HEK293 (cell line): ENCODE measurements at regions not wholly inside any gene's neighbourhood (a gene's known extent, or its start where the extent isn't known, plus 50 kb on each side); places are given as distances from the start of the nearest gene placed in this dataset.

ENCODE experiments used
- CTCF ChIA-PET: fragments of 350-600 bp; formaldehyde crosslinking; extraction: SDS; loops from one replicate; lab custom pipeline; 2021; ENCODE audit warnings: antibody characterized with exemption; lab: Yijun Ruan, JAX
- POLR2A ChIA-PET: fragments of 300-600 bp; formaldehyde crosslinking; extraction: SDS; loops from one replicate; lab custom pipeline; 2020; ENCODE audit warnings: antibody characterized with exemption, inconsistent platforms; lab: Yijun Ruan, JAX
- H3K27ac ChIP-seq: fragments of 200-500 bp; sonication (Bioruptor generic); 2 replicates; pipeline ENCODE4 v1.5.1; 2014; ENCODE audit warnings: low read depth, low read length, control low read depth, inconsistent platforms; ENCODE audit errors: extremely low read depth
- H3K36me3 ChIP-seq, 2 experiments: fragments of 200-500 bp in 1 of 2; sonication (Bioruptor generic) in 1 of 2; 1 replicate in 1 of 2; 2 replicates in 1 of 2; pipeline ENCODE4 v1.5.1; 2014 to 2017; ENCODE audit warnings: inconsistent platforms in 2 of 2, low read length in 2 of 2; ENCODE audit not compliant: control insufficient read depth in 2 of 2, insufficient read depth in 1 of 2
- H3K4me1 ChIP-seq: fragments of 200-500 bp; sonication (Bioruptor generic); 2 replicates; pipeline ENCODE4 v1.5.1; 2014; ENCODE audit warnings: mild to moderate bottlenecking, low read length, inconsistent platforms; ENCODE audit not compliant: control insufficient read depth, insufficient read depth
- H3K4me3 ChIP-seq: 2 replicates; pipeline ENCODE4 v1.5.1; 2011; ENCODE audit warnings: low read depth, mild to moderate bottlenecking, control low read depth, low read length, moderate library complexity
- H3K9me3 ChIP-seq: fragments of 200-500 bp; sonication (Bioruptor generic); 2 replicates; pipeline ENCODE4 v1.5.1; 2014; ENCODE audit warnings: low read depth, low read length, inconsistent platforms; ENCODE audit not compliant: control insufficient read depth, insufficient read depth
- ATF2 ChIP-seq: fragments of 450-650 bp; formaldehyde crosslinking; IDR thresholded peaks from 2 replicates; pipeline ENCODE4 v1.5.1; 2016; ENCODE audit warnings: missing biosample characterization, missing genetic modification characterization, low read depth
- IKZF3 ChIP-seq: fragments of 450-650 bp; IDR thresholded peaks from 2 replicates; pipeline ENCODE4 v1.5.0; 2018; ENCODE audit warnings: missing biosample characterization, mild to moderate bottlenecking, missing genetic modification characterization, moderate library complexity
- KLF16 ChIP-seq: fragments of 450-650 bp; formaldehyde crosslinking; IDR thresholded peaks from 2 replicates; pipeline ENCODE4 v1.5.1; 2017; ENCODE audit warnings: missing biosample characterization, missing genetic modification characterization
- SP3 ChIP-seq: fragments of 450-650 bp; formaldehyde crosslinking; IDR thresholded peaks from 2 replicates; pipeline ENCODE4 v1.5.1; 2016; ENCODE audit warnings: missing biosample characterization, missing genetic modification characterization
- ZFHX2 ChIP-seq: fragments of 450-650 bp; formaldehyde crosslinking; conservative IDR thresholded peaks from 2 replicates; pipeline ENCODE4 v1.5.1; 2016; ENCODE audit warnings: missing biosample characterization, missing genetic modification characterization
- ZNF174 ChIP-seq: fragments of 450-650 bp; formaldehyde crosslinking; IDR thresholded peaks from 2 replicates; pipeline ENCODE4 v1.5.0; 2017; ENCODE audit warnings: missing biosample characterization, mild to moderate bottlenecking, missing genetic modification characterization
- ZNF366 ChIP-seq: fragments of 450-650 bp; formaldehyde crosslinking; conservative IDR thresholded peaks from 2 replicates; pipeline ENCODE4 v1.5.1; 2016; ENCODE audit warnings: missing biosample characterization, missing genetic modification characterization
- ZNF426 ChIP-seq: fragments of 450-650 bp; formaldehyde crosslinking; IDR thresholded peaks from 2 replicates; pipeline ENCODE4 v1.5.1; 2017; ENCODE audit warnings: missing biosample characterization, missing genetic modification characterization, mild to moderate bottlenecking, inconsistent platforms, moderate library complexity
- ZNF473 ChIP-seq: fragments of 450-650 bp; formaldehyde crosslinking; IDR thresholded peaks from 2 replicates; pipeline ENCODE4 v1.5.1; 2017; ENCODE audit warnings: missing biosample characterization, missing genetic modification characterization
- ZNF701 ChIP-seq: fragments of 450-650 bp; formaldehyde crosslinking; IDR thresholded peaks from 2 replicates; pipeline ENCODE4 v1.5.1; 2016; ENCODE audit warnings: missing biosample characterization, missing genetic modification characterization
- ZNF707 ChIP-seq: fragments of 450-650 bp; formaldehyde crosslinking; IDR thresholded peaks from 2 replicates; pipeline ENCODE4 v1.5.1; 2016; ENCODE audit warnings: missing biosample characterization, missing genetic modification characterization
- TF ChIP-seq, protein P1 (sequence below): fragments of 450-650 bp; formaldehyde crosslinking; IDR thresholded peaks from 2 replicates; pipeline ENCODE4 v1.5.1; 2016; ENCODE audit warnings: missing biosample characterization, missing genetic modification characterization, borderline replicate concordance
- TF ChIP-seq, protein P2 (sequence below): fragments of 450-650 bp; formaldehyde crosslinking; IDR thresholded peaks from 2 replicates; pipeline ENCODE4 v1.5.1; 2016; ENCODE audit warnings: missing biosample characterization, missing genetic modification characterization

GRCh38 chr10:129163531-129163930 lies 303.5 kb upstream of the MGMT start (continued):
- TF ChIP-seq, protein P1, sequence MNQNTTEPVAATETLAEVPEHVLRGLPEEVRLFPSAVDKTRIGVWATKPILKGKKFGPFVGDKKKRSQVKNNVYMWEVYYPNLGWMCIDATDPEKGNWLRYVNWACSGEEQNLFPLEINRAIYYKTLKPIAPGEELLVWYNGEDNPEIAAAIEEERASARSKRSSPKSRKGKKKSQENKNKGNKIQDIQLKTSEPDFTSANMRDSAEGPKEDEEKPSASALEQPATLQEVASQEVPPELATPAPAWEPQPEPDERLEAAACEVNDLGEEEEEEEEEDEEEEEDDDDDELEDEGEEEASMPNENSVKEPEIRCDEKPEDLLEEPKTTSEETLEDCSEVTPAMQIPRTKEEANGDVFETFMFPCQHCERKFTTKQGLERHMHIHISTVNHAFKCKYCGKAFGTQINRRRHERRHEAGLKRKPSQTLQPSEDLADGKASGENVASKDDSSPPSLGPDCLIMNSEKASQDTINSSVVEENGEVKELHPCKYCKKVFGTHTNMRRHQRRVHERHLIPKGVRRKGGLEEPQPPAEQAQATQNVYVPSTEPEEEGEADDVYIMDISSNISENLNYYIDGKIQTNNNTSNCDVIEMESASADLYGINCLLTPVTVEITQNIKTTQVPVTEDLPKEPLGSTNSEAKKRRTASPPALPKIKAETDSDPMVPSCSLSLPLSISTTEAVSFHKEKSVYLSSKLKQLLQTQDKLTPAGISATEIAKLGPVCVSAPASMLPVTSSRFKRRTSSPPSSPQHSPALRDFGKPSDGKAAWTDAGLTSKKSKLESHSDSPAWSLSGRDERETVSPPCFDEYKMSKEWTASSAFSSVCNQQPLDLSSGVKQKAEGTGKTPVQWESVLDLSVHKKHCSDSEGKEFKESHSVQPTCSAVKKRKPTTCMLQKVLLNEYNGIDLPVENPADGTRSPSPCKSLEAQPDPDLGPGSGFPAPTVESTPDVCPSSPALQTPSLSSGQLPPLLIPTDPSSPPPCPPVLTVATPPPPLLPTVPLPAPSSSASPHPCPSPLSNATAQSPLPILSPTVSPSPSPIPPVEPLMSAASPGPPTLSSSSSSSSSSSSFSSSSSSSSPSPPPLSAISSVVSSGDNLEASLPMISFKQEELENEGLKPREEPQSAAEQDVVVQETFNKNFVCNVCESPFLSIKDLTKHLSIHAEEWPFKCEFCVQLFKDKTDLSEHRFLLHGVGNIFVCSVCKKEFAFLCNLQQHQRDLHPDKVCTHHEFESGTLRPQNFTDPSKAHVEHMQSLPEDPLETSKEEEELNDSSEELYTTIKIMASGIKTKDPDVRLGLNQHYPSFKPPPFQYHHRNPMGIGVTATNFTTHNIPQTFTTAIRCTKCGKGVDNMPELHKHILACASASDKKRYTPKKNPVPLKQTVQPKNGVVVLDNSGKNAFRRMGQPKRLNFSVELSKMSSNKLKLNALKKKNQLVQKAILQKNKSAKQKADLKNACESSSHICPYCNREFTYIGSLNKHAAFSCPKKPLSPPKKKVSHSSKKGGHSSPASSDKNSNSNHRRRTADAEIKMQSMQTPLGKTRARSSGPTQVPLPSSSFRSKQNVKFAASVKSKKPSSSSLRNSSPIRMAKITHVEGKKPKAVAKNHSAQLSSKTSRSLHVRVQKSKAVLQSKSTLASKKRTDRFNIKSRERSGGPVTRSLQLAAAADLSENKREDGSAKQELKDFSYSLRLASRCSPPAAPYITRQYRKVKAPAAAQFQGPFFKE (tag by site-specific recombination): no peak

DNA sequence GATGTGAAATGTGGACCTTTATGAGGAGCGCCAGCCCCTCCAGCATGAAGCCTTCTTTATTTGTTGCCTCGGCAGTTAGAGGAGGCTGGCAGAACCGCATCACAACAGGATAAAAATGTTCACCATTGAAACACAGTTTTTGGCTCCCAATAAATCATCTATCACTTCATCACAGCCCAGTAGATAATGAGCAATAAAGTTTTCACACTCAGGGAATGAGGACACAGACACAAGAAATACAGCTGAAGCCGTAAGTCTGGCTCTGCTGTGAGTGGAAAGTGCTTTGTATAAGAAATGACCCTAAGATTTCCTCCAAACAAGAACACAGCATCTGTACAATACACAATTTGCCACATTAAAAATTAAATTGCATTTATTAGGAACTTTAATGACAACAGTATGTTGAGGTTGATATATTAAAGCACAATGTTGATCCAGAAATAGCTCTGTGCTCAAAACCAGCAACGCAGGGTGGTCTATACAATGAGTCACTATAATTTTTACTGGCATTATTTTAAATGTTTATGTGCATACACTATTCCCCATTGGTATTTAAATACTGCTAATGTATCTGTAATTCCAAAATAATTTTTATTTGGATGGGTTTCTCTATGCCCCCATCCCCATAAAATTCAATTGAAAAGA lies 301.8 kb upstream of the MGMT start:
- Histone ChIP-seq H3K9me3 (no peaks in the 10 kb centered on the region), H3K4me3 (no peak overlapping the region), H3K27ac (no peak overlapping the region), H3K4me1 (no peaks in the 10 kb centered on the region), H3K36me3 (no peaks in the 10 kb centered on the region)
- ChIA-PET CTCF (interaction anchor here (0.6 to 0.8 kb wide), 3 partner anchors 17 to 738 kb away, joined by 3 read pairs; no protein-coding TSS in a partner anchor), POLR2A (no interaction called here)
- TF ChIP-seq ATF2 (tag by site-specific recombination) (no peak), ZNF701 (tag by site-specific recombination) (no peak), ZNF174 (tag by site-specific recombination) (no peak), IKZF3 (tag by site-specific recombination) (no peak), KLF16 (tag by site-specific recombination) (no peak), ZNF473 (tag by site-specific recombination) (no peak), ZFHX2 (tag by site-specific recombination) (no peak), ZNF366 (no peak), SP3 (tag by site-specific recombination) (no peak), ZNF426 (tag by site-specific recombination) (no peak)
- TF ChIP-seq, protein P2, sequence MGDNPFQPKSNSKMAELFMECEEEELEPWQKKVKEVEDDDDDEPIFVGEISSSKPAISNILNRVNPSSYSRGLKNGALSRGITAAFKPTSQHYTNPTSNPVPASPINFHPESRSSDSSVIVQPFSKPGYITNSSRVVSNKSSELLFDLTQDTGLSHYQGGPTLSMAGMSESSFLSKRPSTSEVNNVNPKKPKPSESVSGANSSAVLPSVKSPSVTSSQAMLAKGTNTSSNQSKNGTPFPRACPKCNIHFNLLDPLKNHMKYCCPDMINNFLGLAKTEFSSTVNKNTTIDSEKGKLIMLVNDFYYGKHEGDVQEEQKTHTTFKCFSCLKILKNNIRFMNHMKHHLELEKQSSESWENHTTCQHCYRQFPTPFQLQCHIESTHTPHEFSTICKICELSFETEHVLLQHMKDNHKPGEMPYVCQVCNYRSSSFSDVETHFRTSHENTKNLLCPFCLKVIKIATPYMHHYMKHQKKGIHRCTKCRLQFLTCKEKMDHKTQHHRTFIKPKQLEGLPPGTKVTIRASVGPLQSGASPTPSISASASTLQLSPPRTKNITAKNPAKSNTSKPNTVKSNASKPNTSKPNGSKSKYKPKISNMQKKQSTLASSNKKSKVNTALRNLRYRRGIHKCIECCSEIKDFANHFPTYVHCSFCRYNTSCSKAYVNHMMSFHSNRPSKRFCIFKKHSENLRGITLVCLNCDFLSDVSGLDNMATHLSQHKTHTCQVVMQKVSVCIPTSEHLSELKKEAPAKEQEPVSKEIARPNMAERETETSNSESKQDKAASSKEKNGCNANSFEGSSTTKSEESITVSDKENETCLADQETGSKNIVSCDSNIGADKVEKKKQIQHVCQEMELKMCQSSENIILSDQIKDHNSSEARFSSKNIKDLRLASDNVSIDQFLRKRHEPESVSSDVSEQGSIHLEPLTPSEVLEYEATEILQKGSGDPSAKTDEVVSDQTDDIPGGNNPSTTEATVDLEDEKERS (tag by site-specific recombination): no peak

DNA sequence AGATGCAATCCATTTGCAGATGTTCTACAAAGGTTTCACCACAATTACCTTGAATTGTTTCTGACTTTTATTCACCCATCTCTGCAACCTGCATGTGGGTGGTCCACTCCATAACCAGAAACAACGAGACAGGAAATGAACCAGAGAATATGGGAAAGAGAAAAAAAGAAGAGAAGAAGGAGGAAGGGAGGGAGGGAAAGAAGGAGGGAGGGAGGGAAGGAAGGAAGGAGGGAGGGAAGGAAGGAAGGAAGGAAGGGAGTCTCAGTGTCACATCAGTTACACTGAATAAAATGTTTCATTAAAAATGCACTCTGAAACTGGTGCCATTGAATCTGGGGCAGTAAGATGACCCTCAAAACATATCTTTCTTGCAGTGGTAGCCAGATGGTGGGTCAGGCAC lies 301.3 kb upstream of the MGMT start:
- no peaks in the 10 kb centered on the region for H3K36me3 ChIP-seq
- peak; percentile 59; the same call in 1 of the 2 replicates for TF ChIP-seq ZNF366
- no peak for TF ChIP-seq ZNF707 (tag by site-specific recombination)
- no peak overlapping the region for H3K4me3 ChIP-seq
- H3K9me3 ChIP-seq: no peaks in the 10 kb centered on the region
- H3K27ac ChIP-seq: no peak overlapping the region
- ChIA-PET CTCF (interaction anchor here (0.6 kb wide), 1 partner anchor 18 kb away, joined by 3 read pairs; no protein-coding TSS in a partner anchor), POLR2A (no interaction called here)
- no peaks in the 10 kb centered on the region for H3K4me1 ChIP-seq
